Endodermal cell (in vitro differentiated cells): ENCODE measurements at regions not wholly inside any gene's neighbourhood (a gene's known extent, or its start where the extent isn't known, plus 50 kb on each side); places are given as distances from the start of the nearest gene placed in this dataset.
"Not testable (repeated sequence)": the region's sequence is repeated elsewhere in the genome, so short reads cannot be mapped to it uniquely, and the experiment has no call there.

Source experiments
- DNase-seq: peaks from one replicate; pipeline ENCODE4 v3.0.0-alpha.2; 2017
- H3K27ac ChIP-seq: 2 replicates; pipeline ENCODE4 v1.5.1; 2013; ENCODE audit warnings: mild to moderate bottlenecking, low read depth, low read length, moderate library complexity
- H3K27me3 ChIP-seq: 2 replicates; pipeline ENCODE4 v1.6.1; 2013; ENCODE audit warnings: mild to moderate bottlenecking, low read length, moderate library complexity; ENCODE audit not compliant: insufficient read depth, control insufficient read depth, poor library complexity, severe bottlenecking
- H3K36me3 ChIP-seq: 2 replicates; pipeline ENCODE4 v1.7.0; 2013; ENCODE audit warnings: mild to moderate bottlenecking, low read length, moderate library complexity; ENCODE audit not compliant: control insufficient read depth, insufficient read depth
- H3K4me1 ChIP-seq: one replicate; pipeline ENCODE4 v1.7.0; 2013; ENCODE audit warnings: low read length; ENCODE audit not compliant: control insufficient read depth, insufficient read depth
- H3K4me3 ChIP-seq: 2 replicates; pipeline ENCODE4 v1.5.1; 2013; ENCODE audit warnings: mild to moderate bottlenecking, low read length, moderate library complexity
- H3K9ac ChIP-seq: 2 replicates; pipeline ENCODE4 v1.6.1; 2013; ENCODE audit warnings: mild to moderate bottlenecking, low read length, moderate library complexity; ENCODE audit not compliant: poor library complexity, severe bottlenecking; ENCODE audit errors: extremely low read depth
- H3K9me3 ChIP-seq: 2 replicates; pipeline ENCODE4 v1.6.1; 2013; ENCODE audit warnings: mild to moderate bottlenecking, low read length, moderate library complexity; ENCODE audit not compliant: control insufficient read depth
- H3K27ac Mint-ChIP-seq: 2 replicates; pipeline ENCODE4 v1.8.0; 2020; ENCODE audit warnings: mixed read lengths
- H3K27me3 Mint-ChIP-seq: 2 replicates; pipeline ENCODE4 v1.8.0; 2021; ENCODE audit warnings: mild to moderate bottlenecking, mixed read lengths; ENCODE audit not compliant: insufficient read depth
- H3K36me3 Mint-ChIP-seq: 2 replicates; pipeline ENCODE4 v1.8.0; 2020; ENCODE audit warnings: low read depth, mixed read lengths
- H3K4me1 Mint-ChIP-seq: 2 replicates; pipeline ENCODE4 v1.8.0; 2020; ENCODE audit warnings: mixed read lengths
- H3K4me3 Mint-ChIP-seq: 2 replicates; pipeline ENCODE4 v1.8.0; 2020; ENCODE audit warnings: mild to moderate bottlenecking, moderate library complexity, mixed read lengths
- H3K9me3 Mint-ChIP-seq: 2 replicates; pipeline ENCODE4 v1.8.0; 2020; ENCODE audit warnings: mild to moderate bottlenecking, mixed read lengths
- CTCF ChIP-seq: fragments of 200-600 bp; sonication (generic); conservative IDR thresholded peaks from 2 replicates; pipeline ENCODE4 v1.5.0; 2021; ENCODE audit warnings: antibody characterized with exemption, mild to moderate bottlenecking
- WGBS, 2 experiments: methylation state at CpG; one replicate each; pipeline versions ENCODE4 v1.1.5 to v1.1.7; 2013; ENCODE audit warnings: missing lambda C conversion rate in 2 of 2, mixed read lengths in 1 of 2; ENCODE audit not compliant: insufficient coverage in 1 of 2, insufficient read length in 1 of 2; 5-methylcytosine and 5-hydroxymethylcytosine counted together

DNA sequence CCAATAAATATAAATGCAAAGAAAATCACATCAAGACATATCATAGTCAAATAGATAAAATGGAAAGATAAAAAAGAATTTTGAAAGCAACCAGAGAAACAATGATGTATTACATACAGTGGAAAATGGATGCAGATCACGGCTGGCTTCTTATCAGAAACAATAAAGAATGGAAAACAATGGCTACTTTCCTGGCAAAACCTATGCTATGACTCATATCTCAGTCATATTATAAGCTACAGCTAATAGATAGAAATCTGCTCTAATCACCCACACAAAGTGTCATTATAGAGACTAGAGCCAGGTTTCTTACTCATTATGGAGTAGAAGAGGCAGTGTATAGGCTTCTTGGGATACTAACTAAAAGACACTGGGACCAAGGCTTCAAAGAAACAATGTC is 93.5 kb upstream of the TACR1 start:
- Mint-ChIP-seq H3K4me3 (no peak overlapping the region), H3K27me3 (no peaks in the 10 kb centered on the region), H3K4me1 (no peaks in the 10 kb centered on the region), H3K9me3 (no peaks in the 10 kb centered on the region), H3K27ac (no peak overlapping the region), H3K36me3 (no peaks in the 10 kb centered on the region)
- DNase-seq, result no peak
- H3K36me3 ChIP-seq, result no peaks in the 10 kb centered on the region
- no peak overlapping the region for H3K9ac ChIP-seq
- H3K4me1 ChIP-seq, result no peaks in the 10 kb centered on the region
- no peaks in the 10 kb centered on the region for H3K27me3 ChIP-seq
- WGBS, 2 experiments, result 95% methylated on average over 1 of the region's 1 CpG; no CpG with 5 or more reads in 1 of the 2 experiments
- no peak overlapping the region for H3K4me3 ChIP-seq
- no peak overlapping the region for H3K27ac ChIP-seq
- TF ChIP-seq CTCF, result no peak
- no peaks in the 10 kb centered on the region for H3K9me3 ChIP-seq

DNA sequence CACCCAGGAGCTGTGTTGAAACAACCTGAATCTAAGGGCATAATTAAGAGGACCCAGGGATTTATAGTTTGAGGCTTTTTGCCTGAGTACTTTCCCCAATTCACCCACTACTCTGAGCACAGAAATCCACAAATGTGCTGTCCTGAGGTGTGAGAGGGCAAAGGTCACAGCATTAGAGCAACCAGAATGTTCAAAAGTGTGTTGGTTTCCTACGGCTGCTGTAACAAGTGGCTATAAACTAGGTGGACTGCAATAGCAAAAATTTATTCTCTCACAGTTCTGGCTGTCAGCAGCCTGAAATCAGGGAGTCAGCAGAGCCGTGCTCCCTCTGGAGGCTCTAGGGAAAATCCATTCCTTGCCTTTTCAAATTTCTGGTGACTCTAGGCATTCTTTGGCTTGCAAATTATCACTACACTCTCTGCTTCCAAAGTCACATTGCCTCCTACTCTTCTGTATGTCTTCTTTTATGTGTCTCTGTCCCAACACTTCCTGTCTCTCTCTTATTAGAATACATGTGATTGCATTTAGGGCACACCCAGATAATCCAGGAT is 91.4 kb upstream of the TACR1 start:
- no peaks in the 10 kb centered on the region for H3K9me3 Mint-ChIP-seq
- peak; percentile 66 for TF ChIP-seq CTCF
- Histone ChIP-seq H3K9ac (no peak overlapping the region), H3K27me3 (no peaks in the 10 kb centered on the region), H3K9me3 (no peaks in the 10 kb centered on the region), H3K4me1 (no peaks in the 10 kb centered on the region), H3K36me3 (no peaks in the 10 kb centered on the region), H3K27ac (no peak overlapping the region), H3K4me3 (no peak overlapping the region)
- H3K27me3 Mint-ChIP-seq, result no peaks in the 10 kb centered on the region
- DNase-seq, result no peak
- no peak overlapping the region for H3K4me3 Mint-ChIP-seq
- 44 to 67% methylated on average over 2 of the region's 2 CpGs for WGBS, 2 experiments
- no peak overlapping the region for H3K27ac Mint-ChIP-seq
- no peaks in the 10 kb centered on the region for H3K36me3 Mint-ChIP-seq
- no peaks in the 10 kb centered on the region for H3K4me1 Mint-ChIP-seq

- H3K4me3 ChIP-seq, result no peak overlapping the region
- no peaks in the 10 kb centered on the region for H3K27me3 ChIP-seq
- DNase-seq, result no peak
- H3K36me3 ChIP-seq, result no peaks in the 10 kb centered on the region
- no peaks in the 10 kb centered on the region for H3K36me3 Mint-ChIP-seq
- H3K27me3 Mint-ChIP-seq, result no peaks in the 10 kb centered on the region
- no peaks in the 10 kb centered on the region for H3K9me3 ChIP-seq
- H3K9ac ChIP-seq, result no peak overlapping the region
- 90 to 92% methylated on average over 3 of the region's 3 CpGs for WGBS, 2 experiments
- no peaks in the 10 kb centered on the region for H3K9me3 Mint-ChIP-seq
- no peaks in the 10 kb centered on the region for H3K4me1 Mint-ChIP-seq
- no peak overlapping the region for H3K4me3 Mint-ChIP-seq
- no peaks in the 10 kb centered on the region for H3K4me1 ChIP-seq
- no peak for TF ChIP-seq CTCF
- H3K27ac Mint-ChIP-seq, result no peak overlapping the region
- H3K27ac ChIP-seq, result no peak overlapping the region
These were observed 90.5 kb upstream of the TACR1 start for GRCh38 chr2:75289771-75290170.

DNA sequence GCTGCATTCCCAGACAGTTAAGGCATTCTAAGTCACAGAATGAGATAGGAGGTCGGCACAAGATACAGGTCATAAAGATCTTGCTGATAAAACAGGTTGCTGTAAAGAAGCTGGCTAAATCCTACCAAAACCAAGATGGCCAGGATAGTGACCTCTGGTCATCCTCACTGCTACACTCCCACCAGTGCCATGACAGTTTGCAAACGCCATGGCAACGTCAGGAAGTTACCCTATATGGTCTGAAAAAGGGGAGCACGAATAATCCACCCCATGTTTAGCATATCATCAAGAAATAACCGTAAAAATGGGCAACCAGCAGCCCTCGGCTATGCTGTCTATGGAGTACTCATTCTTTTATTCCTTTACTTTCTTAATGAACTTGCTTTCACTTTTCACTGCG is 89.9 kb upstream of the TACR1 start:
- not testable (repeated sequence) for H3K4me1 ChIP-seq, H3K27me3 Mint-ChIP-seq, H3K27me3 ChIP-seq, H3K36me3 ChIP-seq, H3K9ac ChIP-seq, H3K4me1 Mint-ChIP-seq, H3K9me3 Mint-ChIP-seq, H3K27ac Mint-ChIP-seq, H3K36me3 Mint-ChIP-seq, H3K4me3 Mint-ChIP-seq, DNase-seq, H3K27ac ChIP-seq, H3K4me3 ChIP-seq, H3K9me3 ChIP-seq
- WGBS, 2 experiments, result 95 to 96% methylated on average over 5 to 7 of the region's 7 CpGs
